Amniotic epithelial cell (primary cell): ENCODE measurements at regions not wholly inside any gene's neighbourhood (a gene's known extent, or its start where the extent isn't known, plus 50 kb on each side); places are given as distances from the start of the nearest gene placed in this dataset.

Experiments used
- DNase-seq: peaks from one replicate; pipeline ENCODE4 v3.0.0-alpha.2; 2010; ENCODE audit warnings: low read depth

GRCh38 chr2:18723219-18723618, 133.8 kb upstream of the NT5C1B start:
- no peak for DNase-seq

- DNase-seq, result no peak
Observed at GRCh38 chr2:18722101-18722500, 132.7 kb upstream of the NT5C1B start.

- DNase-seq, result no peak
Observed at GRCh38 chr2:18721038-18721922, 131.9 kb upstream of the NT5C1B start.

GRCh38 chr2:18719978-18720775, 130.8 kb upstream of the NT5C1B start:
- peak; percentile 73 for DNase-seq

GRCh38 chr2:18708203-18708715, 118.9 kb upstream of the NT5C1B start:
- no peak for DNase-seq

- no peak for DNase-seq
Observed at GRCh38 chr2:18706001-18706400, 116.6 kb upstream of the NT5C1B start.

GRCh38 chr2:18704276-18704675, 114.9 kb upstream of the NT5C1B start:
- DNase-seq, result no peak

GRCh38 chr2:18703555-18703954, 114.2 kb upstream of the NT5C1B start:
- DNase-seq, result no peak

GRCh38 chr2:18701981-18702380, 112.6 kb upstream of the NT5C1B start:
- DNase-seq, result no peak

GRCh38 chr2:18701546-18701945, 112.2 kb upstream of the NT5C1B start:
- DNase-seq, result no peak

- DNase-seq, result peak; percentile 9
Observed at GRCh38 chr2:18690342-18690741, 101.0 kb upstream of the NT5C1B start.

- peak; percentile 15 for DNase-seq
Observed at GRCh38 chr2:18684206-18685038, 95.1 kb upstream of the NT5C1B start.

GRCh38 chr2:18682681-18683080, 93.3 kb upstream of the NT5C1B start:
- DNase-seq, result no peak

GRCh38 chr2:18677280-18677679, 87.9 kb upstream of the NT5C1B start:
- DNase-seq, result no peak

- no peak for DNase-seq
Observed at GRCh38 chr2:18674309-18674708, 84.9 kb upstream of the NT5C1B start.

- DNase-seq, result no peak
Observed at GRCh38 chr2:18671363-18671762, 82.0 kb upstream of the NT5C1B start.

- DNase-seq, result no peak
Observed at GRCh38 chr2:18668221-18668620, 78.9 kb upstream of the NT5C1B start.

GRCh38 chr2:18664421-18664820, 75.1 kb upstream of the NT5C1B start:
- DNase-seq, result no peak

- no peak for DNase-seq
Observed at GRCh38 chr2:18663861-18664260, 74.5 kb upstream of the NT5C1B start.

- DNase-seq, result no peak
Observed at GRCh38 chr2:18662689-18663088, 73.3 kb upstream of the NT5C1B start.

- DNase-seq, result no peak
Observed at GRCh38 chr2:18659915-18660314, 70.5 kb upstream of the NT5C1B start.

GRCh38 chr2:18656048-18656447, 66.7 kb upstream of the NT5C1B start:
- DNase-seq, result no peak
